Skeletal muscle satellite cell (primary cell): ENCODE measurements at regions not wholly inside any gene's neighbourhood (a gene's known extent, or its start where the extent isn't known, plus 50 kb on each side); places are given as distances from the start of the nearest gene placed in this dataset.
"Not testable (repeated sequence)": the region's sequence is repeated elsewhere in the genome, so short reads cannot be mapped to it uniquely, and the experiment has no call there.

Source experiments
- H3K27me3 ChIP-seq: 2 replicates; pipeline ENCODE4 v1.7.0; 2013; ENCODE audit warnings: low read length; ENCODE audit not compliant: control insufficient read depth, insufficient read depth
- H3K36me3 ChIP-seq: 2 replicates; pipeline ENCODE4 v1.7.0; 2013; ENCODE audit warnings: mild to moderate bottlenecking, control low read depth, low read length; ENCODE audit not compliant: insufficient read depth
- H3K4me1 ChIP-seq: 2 replicates; pipeline ENCODE4 v1.7.0; 2013; ENCODE audit warnings: low read length; ENCODE audit not compliant: control insufficient read depth, insufficient read depth
- H3K4me2 ChIP-seq: 2 replicates; pipeline ENCODE4 v1.7.0; 2013; ENCODE audit warnings: mild to moderate bottlenecking, low read length
- H3K4me3 ChIP-seq: 2 replicates; pipeline ENCODE4 v1.7.0; 2013; ENCODE audit warnings: low read length
- H3K9ac ChIP-seq: 2 replicates; pipeline ENCODE4 v1.7.0; 2013; ENCODE audit warnings: mild to moderate bottlenecking, low read depth, low read length, moderate library complexity
- H3K9me3 ChIP-seq: replicated peaks from 2 replicates; pipeline ENCODE4 v1.7.0; 2013; ENCODE audit warnings: mild to moderate bottlenecking, control low read depth, low read length

GRCh38 chr12:24349051-24349799, 399.8 kb upstream of the SOX5 start:
- Histone ChIP-seq H3K4me1 (no peaks in the 10 kb centered on the region), H3K4me3 (no peak overlapping the region), H3K9me3 (no peaks in the 10 kb centered on the region), H3K9ac (no peak overlapping the region), H3K4me2 (no peak overlapping the region), H3K36me3 (no peaks in the 10 kb centered on the region), H3K27me3 (no peaks in the 10 kb centered on the region)

- H3K4me1 ChIP-seq, H3K4me3 ChIP-seq, H3K4me2 ChIP-seq, H3K9me3 ChIP-seq, H3K9ac ChIP-seq, H3K27me3 ChIP-seq, H3K36me3 ChIP-seq: not testable (repeated sequence)
These were observed 398.7 kb upstream of the SOX5 start for GRCh38 chr12:24348180-24348579.

- Histone ChIP-seq H3K4me2 (no peak overlapping the region), H3K9ac (no peak overlapping the region), H3K9me3 (no peaks in the 10 kb centered on the region), H3K36me3 (no peaks in the 10 kb centered on the region), H3K4me1 (no peaks in the 10 kb centered on the region), H3K4me3 (no peak overlapping the region), H3K27me3 (no peaks in the 10 kb centered on the region)
These were observed 378.8 kb upstream of the SOX5 start for GRCh38 chr12:24328261-24328660.

- Histone ChIP-seq H3K36me3 (no peaks in the 10 kb centered on the region), H3K4me2 (no peak overlapping the region), H3K9me3 (no peaks in the 10 kb centered on the region), H3K4me3 (no peak overlapping the region), H3K9ac (no peak overlapping the region), H3K27me3 (no peaks in the 10 kb centered on the region), H3K4me1 (no peaks in the 10 kb centered on the region)
These were observed 375.9 kb upstream of the SOX5 start for GRCh38 chr12:24325331-24325730.

GRCh38 chr12:24307716-24308335, 358.4 kb upstream of the SOX5 start:
- Histone ChIP-seq H3K9me3 (no peaks in the 10 kb centered on the region), H3K4me3 (no peak overlapping the region), H3K27me3 (no peaks in the 10 kb centered on the region), H3K4me2 (no peak overlapping the region), H3K9ac (no peak overlapping the region), H3K36me3 (no peaks in the 10 kb centered on the region), H3K4me1 (no peaks in the 10 kb centered on the region)

GRCh38 chr12:24307153-24307552, 357.7 kb upstream of the SOX5 start:
- Histone ChIP-seq H3K27me3 (no peaks in the 10 kb centered on the region), H3K36me3 (no peaks in the 10 kb centered on the region), H3K9me3 (no peaks in the 10 kb centered on the region), H3K4me2 (no peak overlapping the region), H3K4me1 (no peaks in the 10 kb centered on the region), H3K9ac (no peak overlapping the region), H3K4me3 (no peak overlapping the region)

- Histone ChIP-seq H3K4me1 (no peaks in the 10 kb centered on the region), H3K4me2 (no peak overlapping the region), H3K4me3 (no peak overlapping the region), H3K27me3 (no peaks in the 10 kb centered on the region), H3K36me3 (no peaks in the 10 kb centered on the region), H3K9me3 (no peaks in the 10 kb centered on the region), H3K9ac (no peak overlapping the region)
These were observed 356.5 kb upstream of the SOX5 start for GRCh38 chr12:24306001-24306400.

GRCh38 chr12:24304285-24304684, 354.8 kb upstream of the SOX5 start:
- Histone ChIP-seq H3K4me3 (no peak overlapping the region), H3K36me3 (no peaks in the 10 kb centered on the region), H3K9ac (no peak overlapping the region), H3K9me3 (no peaks in the 10 kb centered on the region), H3K4me1 (no peaks in the 10 kb centered on the region), H3K4me2 (no peak overlapping the region), H3K27me3 (no peaks in the 10 kb centered on the region)

- H3K4me3 ChIP-seq = no peak overlapping the region
- H3K9me3 ChIP-seq = no peaks in the 10 kb centered on the region
- H3K27me3 ChIP-seq = no peaks in the 10 kb centered on the region
- H3K36me3 ChIP-seq = no peaks in the 10 kb centered on the region
- no peak overlapping the region for H3K4me2 ChIP-seq
- no peaks in the 10 kb centered on the region for H3K4me1 ChIP-seq
- H3K9ac ChIP-seq = no peak overlapping the region
These were observed 353.2 kb upstream of the SOX5 start for GRCh38 chr12:24302708-24303107.

- Histone ChIP-seq H3K4me3 (no peak overlapping the region), H3K9ac (no peak overlapping the region), H3K36me3 (no peaks in the 10 kb centered on the region), H3K9me3 (no peaks in the 10 kb centered on the region), H3K4me1 (no peaks in the 10 kb centered on the region), H3K27me3 (no peaks in the 10 kb centered on the region), H3K4me2 (no peak overlapping the region)
These were observed 348.0 kb upstream of the SOX5 start for GRCh38 chr12:24297516-24297915.

- Histone ChIP-seq H3K4me1 (no peaks in the 10 kb centered on the region), H3K36me3 (no peaks in the 10 kb centered on the region), H3K4me3 (no peak overlapping the region), H3K27me3 (no peaks in the 10 kb centered on the region), H3K4me2 (no peak overlapping the region), H3K9ac (no peak overlapping the region), H3K9me3 (no peaks in the 10 kb centered on the region)
These were observed 344.1 kb upstream of the SOX5 start for GRCh38 chr12:24293549-24293948.

- Histone ChIP-seq H3K4me1 (no peaks in the 10 kb centered on the region), H3K27me3 (no peaks in the 10 kb centered on the region), H3K9me3 (no peaks in the 10 kb centered on the region), H3K9ac (no peak overlapping the region), H3K4me2 (no peak overlapping the region), H3K36me3 (no peaks in the 10 kb centered on the region), H3K4me3 (no peak overlapping the region)
These were observed 338.5 kb upstream of the SOX5 start for GRCh38 chr12:24287963-24288362.
